Right ventricle myocardium inferior (tissue), 1 donor: ENCODE measurements at regions not wholly inside any gene's neighbourhood (a gene's known extent, or its start where the extent isn't known, plus 50 kb on each side); places are given as distances from the start of the nearest gene placed in this dataset. TPM values are rescaled to one million over a fixed set of nuclear protein-coding genes. Genes with fewer than 3 reads are reported as not detected.

Experiments
- microRNA-seq: library from miRNA; unstranded; fragments of <30 nt; microRNA quantifications from one replicate; pipeline ENCODE4 v1.2.0, GENCODE V29; 2020
- donor health status: DM: no; HTN: yes; CAD: no; lungs with severe emphysema.

Small RNA genes lying in the stretch of these regions (microRNA-seq; reads per million reads assigned to microRNA genes)
- not detected for gene MIR1233-2
